IPS DF 6.9 (cell line): ENCODE measurements at regions not wholly inside any gene's neighbourhood (a gene's known extent, or its start where the extent isn't known, plus 50 kb on each side); places are given as distances from the start of the nearest gene placed in this dataset.

ENCODE experiments used
- DNase-seq: peaks from one replicate; pipeline ENCODE4 v3.0.0-alpha.2; 2013; ENCODE audit warnings: low read depth, low spot score
- H3K27ac ChIP-seq: one replicate; pipeline ENCODE4 v1.5.1; 2013; ENCODE audit warnings: low read length, control low read depth
- H3K27me3 ChIP-seq: 2 replicates; pipeline ENCODE4 v1.6.1; 2013; ENCODE audit warnings: mild to moderate bottlenecking, low read length; ENCODE audit not compliant: control insufficient read depth, insufficient read depth
- H3K36me3 ChIP-seq: 2 replicates; pipeline ENCODE4 v1.6.1; 2013; ENCODE audit warnings: low read length; ENCODE audit not compliant: control insufficient read depth, insufficient read depth
- H3K4me1 ChIP-seq: 2 replicates; pipeline ENCODE4 v1.6.1; 2013; ENCODE audit warnings: low read length; ENCODE audit not compliant: control insufficient read depth, insufficient read depth
- H3K4me3 ChIP-seq: 2 replicates; pipeline ENCODE4 v1.5.1; 2013; ENCODE audit warnings: mild to moderate bottlenecking, low read length
- H3K9me3 ChIP-seq: 2 replicates; pipeline ENCODE4 v1.6.1; 2013; ENCODE audit warnings: low read length, inconsistent platforms; ENCODE audit not compliant: control insufficient read depth, insufficient read depth
- WGBS: extraction: QIAGEN DNeasy Blood & Tissue Kit; methylation state at CpG from one replicate; pipeline ENCODE4 v1.1.7; 2013; ENCODE audit warnings: mixed read lengths, missing lambda C conversion rate; ENCODE audit not compliant: insufficient read length, insufficient coverage; 5-methylcytosine and 5-hydroxymethylcytosine counted together

GRCh38 chr11:119473901-119474681, 51.1 kb upstream of the THY1 start:
- no CpG with 5 or more reads among the region's 12 CpGs for WGBS
- H3K4me3 ChIP-seq: no peak overlapping the region

GRCh38 chr11:119473226-119473625, 50.3 kb upstream of the THY1 start:
- no peaks in the 10 kb centered on the region for H3K27me3 ChIP-seq
- no CpG with 5 or more reads among the region's 9 CpGs for WGBS
- H3K4me1 ChIP-seq: no peaks in the 10 kb centered on the region
- H3K4me3 ChIP-seq: no peak overlapping the region
- no peak for DNase-seq
- H3K27ac ChIP-seq: no peak overlapping the region
- no peaks in the 10 kb centered on the region for H3K9me3 ChIP-seq
- no peaks in the 10 kb centered on the region for H3K36me3 ChIP-seq

More at GRCh38 chr11:119473901-119474681, 51.1 kb upstream of the THY1 start:
- Histone ChIP-seq H3K9me3 (no peaks in the 10 kb centered on the region), H3K27ac (no peak overlapping the region), H3K36me3 (no peaks in the 10 kb centered on the region), H3K4me1 (no peaks in the 10 kb centered on the region), H3K27me3 (no peaks in the 10 kb centered on the region)
- DNase-seq: no peak

- no peak for DNase-seq
- WGBS: no CpG with 5 or more reads among the region's 14 CpGs
- H3K4me3 ChIP-seq: no peak overlapping the region
These were observed 49.9 kb upstream of the THY1 start for GRCh38 chr11:119472856-119473222.

More at GRCh38 chr11:119472856-119473222, 49.9 kb upstream of the THY1 start:
- Histone ChIP-seq H3K27me3 (no peaks in the 10 kb centered on the region), H3K9me3 (no peaks in the 10 kb centered on the region), H3K4me1 (no peaks in the 10 kb centered on the region), H3K27ac (no peak overlapping the region), H3K36me3 (no peaks in the 10 kb centered on the region)
